ENCODE measurements at regions not wholly inside any gene's neighbourhood (a gene's known extent, or its start where the extent isn't known, plus 50 kb on each side); places are given as distances from the start of the nearest gene placed in this dataset.

- H3K36me3 Mint-ChIP-seq, result no peaks in the 10 kb centered on the region
- H3K4me1 Mint-ChIP-seq, result no peaks in the 10 kb centered on the region
- no peaks in the 10 kb centered on the region for H3K27me3 ChIP-seq
- H2AFZ ChIP-seq (replicated peaks), result no peak overlapping the region
- no peaks in the 10 kb centered on the region for H3K27me3 Mint-ChIP-seq (ENCODE audit: insufficient read depth, low read depth)
- H3K4me2 ChIP-seq, result no peak overlapping the region
- no peaks in the 10 kb centered on the region for H3K9me3 Mint-ChIP-seq
- no peak overlapping the region for H3K27ac ChIP-seq
- no peaks in the 10 kb centered on the region for H3F3A ChIP-seq (ENCODE audit: low read depth)
- no peaks in the 10 kb centered on the region for H3K36me3 ChIP-seq
- TF ChIP-seq EZH2 (IDR thresholded peaks at IDR 0.05) (no peak), EZH2phosphoT487 (IDR thresholded peaks at IDR 0.05) (no peak), CTCF (IDR thresholded peaks at IDR 0.05) (no peak)
- H3K4me3 Mint-ChIP-seq, result no peak overlapping the region
- H3K79me2 ChIP-seq (ENCODE audit: low read depth), result no peaks in the 10 kb centered on the region
- H4K20me1 ChIP-seq (ENCODE audit: low read depth), result no peaks in the 10 kb centered on the region
- no peak overlapping the region for H3K9ac ChIP-seq
- no peak overlapping the region for H3K4me3 ChIP-seq
- peaks cover under 1% of the 10 kb centered on the region for H3K4me1 ChIP-seq
- H3K27ac Mint-ChIP-seq, result no peak overlapping the region
- H3K9me3 ChIP-seq (ENCODE audit: low read depth), result no peaks in the 10 kb centered on the region
- DNase-seq (ENCODE audit: low spot score), result no peak
These were observed 1126.8 kb upstream of the PHF14 start for GRCh38 chr7:9846902-9847301.

GRCh38 chr7:9854605-9855004, 1119.1 kb upstream of the PHF14 start:
- H3K9me3 ChIP-seq (ENCODE audit: low read depth), result no peaks in the 10 kb centered on the region
- no peaks in the 10 kb centered on the region for H3K27me3 ChIP-seq
- no peaks in the 10 kb centered on the region for H3F3A ChIP-seq (ENCODE audit: low read depth)
- Mint-ChIP-seq H3K4me1 (no peaks in the 10 kb centered on the region), H3K27ac (no peak overlapping the region), H3K36me3 (no peaks in the 10 kb centered on the region), H3K27me3 (ENCODE audit: insufficient read depth, low read depth) (no peaks in the 10 kb centered on the region), H3K4me3 (no peak overlapping the region), H3K9me3 (no peaks in the 10 kb centered on the region)
- H3K4me3 ChIP-seq, result no peak overlapping the region
- H3K27ac ChIP-seq, result no peak overlapping the region
- DNase-seq (ENCODE audit: low spot score), result no peak
- H3K4me1 ChIP-seq, result no peaks in the 10 kb centered on the region
- H4K20me1 ChIP-seq (ENCODE audit: low read depth), result no peaks in the 10 kb centered on the region
- TF ChIP-seq EZH2 (IDR thresholded peaks at IDR 0.05) (no peak), EZH2phosphoT487 (IDR thresholded peaks at IDR 0.05) (no peak), CTCF (IDR thresholded peaks at IDR 0.05) (no peak)
- no peak overlapping the region for H3K9ac ChIP-seq
- H3K4me2 ChIP-seq, result no peak overlapping the region
- no peak overlapping the region for H2AFZ ChIP-seq (replicated peaks)
- H3K79me2 ChIP-seq (ENCODE audit: low read depth), result no peaks in the 10 kb centered on the region
- no peaks in the 10 kb centered on the region for H3K36me3 ChIP-seq

GRCh38 chr7:9856668-9857067, 1117.0 kb upstream of the PHF14 start:
- Mint-ChIP-seq H3K9me3 (no peaks in the 10 kb centered on the region), H3K4me3 (no peak overlapping the region), H3K36me3 (no peaks in the 10 kb centered on the region), H3K27ac (no peak overlapping the region), H3K4me1 (no peaks in the 10 kb centered on the region), H3K27me3 (ENCODE audit: insufficient read depth, low read depth) (no peaks in the 10 kb centered on the region)
- Histone ChIP-seq H3K4me1 (no peaks in the 10 kb centered on the region), H3K9ac (no peak overlapping the region), H3K27me3 (no peaks in the 10 kb centered on the region), H4K20me1 (ENCODE audit: low read depth) (no peaks in the 10 kb centered on the region), H3K27ac (no peak overlapping the region), H3K9me3 (ENCODE audit: low read depth) (no peaks in the 10 kb centered on the region), H3K36me3 (no peaks in the 10 kb centered on the region), H3K4me2 (no peak overlapping the region), H3K79me2 (ENCODE audit: low read depth) (no peaks in the 10 kb centered on the region), H3F3A (ENCODE audit: low read depth) (no peaks in the 10 kb centered on the region), H3K4me3 (no peak overlapping the region), H2AFZ (replicated peaks) (no peak overlapping the region)
- DNase-seq (ENCODE audit: low spot score), result no peak
- TF ChIP-seq EZH2phosphoT487 (IDR thresholded peaks at IDR 0.05), result no peak
- no peak for TF ChIP-seq CTCF (IDR thresholded peaks at IDR 0.05)
- no peak for TF ChIP-seq EZH2 (IDR thresholded peaks at IDR 0.05)

- Histone ChIP-seq H3K9me3 (ENCODE audit: low read depth) (no peaks in the 10 kb centered on the region), H3K4me2 (no peak overlapping the region)
These were observed 1110.1 kb upstream of the PHF14 start for GRCh38 chr7:9863545-9863944.

More at GRCh38 chr7:9863545-9863944, 1110.1 kb upstream of the PHF14 start:
- Mint-ChIP-seq H3K4me1 (no peaks in the 10 kb centered on the region), H3K27me3 (ENCODE audit: insufficient read depth, low read depth) (no peaks in the 10 kb centered on the region), H3K4me3 (no peak overlapping the region), H3K27ac (no peak overlapping the region), H3K9me3 (no peaks in the 10 kb centered on the region), H3K36me3 (no peaks in the 10 kb centered on the region)
- H3K79me2 ChIP-seq (ENCODE audit: low read depth), result no peaks in the 10 kb centered on the region
- H3K4me1 ChIP-seq, result no peaks in the 10 kb centered on the region
- H2AFZ ChIP-seq (replicated peaks), result no peak overlapping the region
- no peaks in the 10 kb centered on the region for H3K27me3 ChIP-seq
- TF ChIP-seq CTCF (IDR thresholded peaks at IDR 0.05) (no peak), EZH2phosphoT487 (IDR thresholded peaks at IDR 0.05) (no peak), EZH2 (IDR thresholded peaks at IDR 0.05) (no peak)
- H4K20me1 ChIP-seq (ENCODE audit: low read depth), result no peaks in the 10 kb centered on the region
- H3F3A ChIP-seq (ENCODE audit: low read depth), result no peaks in the 10 kb centered on the region
- no peak overlapping the region for H3K27ac ChIP-seq
- DNase-seq (ENCODE audit: low spot score), result no peak
- H3K4me3 ChIP-seq, result no peak overlapping the region
- no peak overlapping the region for H3K9ac ChIP-seq
- H3K36me3 ChIP-seq, result no peaks in the 10 kb centered on the region
